PC-3 (cell line): ENCODE measurements at regions not wholly inside any gene's neighbourhood (a gene's known extent, or its start where the extent isn't known, plus 50 kb on each side); places are given as distances from the start of the nearest gene placed in this dataset.

Experiments
- EZH2phosphoT487 ChIP-seq: fragments of 300-600 bp; sonication (generic); IDR thresholded peaks from 2 replicates; pipeline ENCODE4 v1.6.1; 2018; ENCODE audit warnings: mild to moderate bottlenecking, antibody characterized with exemption, low read length, borderline replicate concordance
- TF ChIP-seq, protein P1 (sequence below): fragments of 300-600 bp; sonication (generic); conservative IDR thresholded peaks from 2 replicates; pipeline ENCODE4 v1.5.1; 2017; ENCODE audit warnings: antibody characterized with exemption, low read depth, mild to moderate bottlenecking, low read length

DNA sequence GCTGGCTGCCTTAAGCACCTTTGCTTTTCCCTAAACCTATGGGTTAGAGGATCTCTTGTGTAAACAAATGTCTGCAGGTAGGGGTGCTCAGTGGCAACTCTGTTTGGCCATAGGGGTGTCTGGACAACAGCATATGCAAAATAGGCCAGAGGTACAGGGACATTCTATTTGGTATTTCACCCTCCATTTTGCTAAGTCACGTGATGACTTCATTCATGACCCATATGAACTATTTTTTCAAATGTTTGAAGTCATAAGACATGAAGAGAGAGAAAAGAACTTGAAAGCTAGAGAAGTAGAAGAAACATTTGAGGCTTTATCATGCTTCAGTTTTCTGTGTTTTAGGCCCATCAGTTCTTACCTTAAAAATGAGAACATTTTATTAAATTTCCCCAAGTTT lies 370.2 kb downstream of the GADD45G start:
- TF ChIP-seq, protein P1, sequence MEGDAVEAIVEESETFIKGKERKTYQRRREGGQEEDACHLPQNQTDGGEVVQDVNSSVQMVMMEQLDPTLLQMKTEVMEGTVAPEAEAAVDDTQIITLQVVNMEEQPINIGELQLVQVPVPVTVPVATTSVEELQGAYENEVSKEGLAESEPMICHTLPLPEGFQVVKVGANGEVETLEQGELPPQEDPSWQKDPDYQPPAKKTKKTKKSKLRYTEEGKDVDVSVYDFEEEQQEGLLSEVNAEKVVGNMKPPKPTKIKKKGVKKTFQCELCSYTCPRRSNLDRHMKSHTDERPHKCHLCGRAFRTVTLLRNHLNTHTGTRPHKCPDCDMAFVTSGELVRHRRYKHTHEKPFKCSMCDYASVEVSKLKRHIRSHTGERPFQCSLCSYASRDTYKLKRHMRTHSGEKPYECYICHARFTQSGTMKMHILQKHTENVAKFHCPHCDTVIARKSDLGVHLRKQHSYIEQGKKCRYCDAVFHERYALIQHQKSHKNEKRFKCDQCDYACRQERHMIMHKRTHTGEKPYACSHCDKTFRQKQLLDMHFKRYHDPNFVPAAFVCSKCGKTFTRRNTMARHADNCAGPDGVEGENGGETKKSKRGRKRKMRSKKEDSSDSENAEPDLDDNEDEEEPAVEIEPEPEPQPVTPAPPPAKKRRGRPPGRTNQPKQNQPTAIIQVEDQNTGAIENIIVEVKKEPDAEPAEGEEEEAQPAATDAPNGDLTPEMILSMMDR: no peak
- no peak for TF ChIP-seq EZH2phosphoT487
